ENCODE measurements at regions not wholly inside any gene's neighbourhood (a gene's known extent, or its start where the extent isn't known, plus 50 kb on each side); places are given as distances from the start of the nearest gene placed in this dataset.

DNA sequence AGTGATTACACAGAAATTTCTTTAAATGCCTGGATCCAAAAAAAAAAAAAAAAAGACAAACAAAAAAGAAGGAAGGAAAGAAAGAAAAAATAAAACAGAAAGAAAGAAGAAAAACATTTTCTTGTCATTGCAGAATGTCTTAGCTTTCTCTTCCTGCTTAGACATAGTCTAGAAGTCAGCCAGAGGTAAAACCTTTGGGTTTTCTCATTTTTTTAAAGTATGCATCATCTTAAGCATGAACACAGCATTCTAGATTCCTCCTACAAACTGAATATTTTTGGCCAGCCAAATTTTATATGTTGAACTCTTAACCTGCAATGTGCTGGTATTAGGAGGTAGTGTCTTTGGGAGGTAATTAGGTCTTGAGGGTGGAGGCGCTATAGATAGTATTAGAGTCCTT, 243.9 kb downstream of the TRIB2 start:
- H3K27me3 Mint-ChIP-seq (ENCODE audit: low read depth), result peaks cover 12% of the 10 kb centered on the region
- ChIA-PET POLR2A (no interaction called here), CTCF (interaction anchor here (1.0 kb wide), 1 partner anchor 244 kb away, joined by 3 read pairs; the partner anchor contains the start of gene TRIB2)
- H3K4me3 Mint-ChIP-seq, result no peak overlapping the region
- H3K9me3 Mint-ChIP-seq (ENCODE audit: insufficient read depth), result peaks cover 25% of the 10 kb centered on the region
- ATAC-seq (no peak), DNase-seq (no peak)
- H3K27ac Mint-ChIP-seq, result no peak overlapping the region
- peaks cover 27% of the 10 kb centered on the region for H3K36me3 Mint-ChIP-seq (ENCODE audit: low read depth)
- peaks cover 29% of the 10 kb centered on the region for H3K4me1 Mint-ChIP-seq (ENCODE audit: low read depth)

DNA sequence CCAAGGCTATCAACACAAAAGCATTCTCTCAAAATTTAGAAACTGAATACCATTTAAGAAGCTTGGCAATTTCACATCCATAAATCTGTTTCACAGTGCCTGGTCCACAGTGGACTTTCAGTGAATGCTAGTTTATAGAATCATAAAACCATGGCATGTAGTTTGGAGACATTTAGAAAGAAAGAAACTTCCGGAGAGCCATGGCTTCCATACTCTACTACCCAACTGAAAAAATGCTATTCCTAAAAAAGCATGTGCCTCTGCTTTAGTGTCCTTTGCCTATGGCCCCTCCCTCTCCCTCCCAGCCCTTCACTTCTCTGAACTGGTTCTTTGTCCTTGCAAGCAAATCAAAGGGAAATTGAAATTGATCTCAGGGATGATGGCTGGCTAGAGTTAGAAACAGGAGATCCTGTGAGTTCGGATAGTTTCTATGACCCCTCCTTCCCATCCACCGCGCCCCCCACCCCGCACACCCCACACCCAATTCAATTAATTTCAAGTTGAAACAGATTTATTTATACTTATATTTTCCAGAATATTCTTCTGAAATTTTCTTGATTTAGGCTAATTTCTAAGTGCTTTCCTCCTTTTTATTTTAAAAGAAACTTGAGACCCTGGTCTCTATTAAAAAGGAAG, 248.3 kb downstream of the TRIB2 start:
- no peak overlapping the region for H3K4me3 Mint-ChIP-seq
- H3K27ac Mint-ChIP-seq, result peak overlapping the region; percentile 84
- POLR2A ChIA-PET, result no interaction called here

DNA sequence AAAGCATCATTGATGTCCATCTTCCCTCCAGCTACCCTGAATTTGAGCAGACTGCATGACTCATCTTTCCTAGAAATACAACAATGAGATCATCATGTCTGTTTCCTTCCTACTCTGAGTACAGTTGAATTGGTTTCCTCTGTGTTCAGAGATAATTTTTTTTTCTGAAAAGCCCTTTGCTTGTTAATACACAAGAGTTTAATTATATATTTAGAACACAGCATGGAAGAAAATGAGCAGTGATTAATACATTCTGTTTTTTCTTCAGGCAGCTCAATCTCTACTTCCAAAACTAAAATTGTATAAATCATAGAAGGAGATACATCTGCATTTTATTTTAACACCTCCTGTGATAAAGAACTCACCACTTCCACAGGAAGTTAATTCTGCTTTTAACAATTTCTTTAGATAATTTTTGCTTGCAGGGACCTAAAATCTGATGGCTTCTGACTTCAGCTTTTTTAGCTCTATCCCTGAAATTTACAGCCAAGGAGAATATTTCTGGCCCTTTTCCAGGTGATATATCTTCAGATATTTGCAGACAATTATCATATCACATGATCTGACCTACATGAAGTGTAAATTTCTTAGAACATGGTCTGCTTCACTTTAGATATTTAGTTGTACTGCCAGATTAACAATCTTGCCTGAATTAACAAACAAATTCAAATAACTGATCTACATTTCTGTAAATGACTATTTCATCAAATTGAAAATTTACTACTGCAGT, 249.0 kb downstream of the TRIB2 start:
- H3K4me1 Mint-ChIP-seq (ENCODE audit: low read depth), result peaks cover 54% of the 10 kb centered on the region
- peaks cover 20% of the 10 kb centered on the region for H3K9me3 Mint-ChIP-seq (ENCODE audit: insufficient read depth)
- ChIA-PET POLR2A (no interaction called here), CTCF (interaction anchor here (1.1 to 1.6 kb wide), 3 partner anchors 16 to 248 kb away, joined by 3 to 4 read pairs (median 3); no protein-coding TSS in a partner anchor)
- ATAC-seq, result peak; percentile 97
- peak overlapping the region; percentile 68 for H3K27ac Mint-ChIP-seq
- peak overlapping the region; percentile 58 for H3K4me3 Mint-ChIP-seq
- peaks cover 38% of the 10 kb centered on the region for H3K36me3 Mint-ChIP-seq (ENCODE audit: low read depth)
- DNase-seq, result no peak
- H3K27me3 Mint-ChIP-seq (ENCODE audit: low read depth), result peaks cover 7% of the 10 kb centered on the region

More for the DNA sequence above, 248.3 kb downstream of the TRIB2 start:
- peaks cover 42% of the 10 kb centered on the region for H3K36me3 Mint-ChIP-seq (ENCODE audit: low read depth)
- peaks cover 20% of the 10 kb centered on the region for H3K9me3 Mint-ChIP-seq (ENCODE audit: insufficient read depth)
- CTCF ChIA-PET, result interaction anchor here (1.1 to 1.6 kb wide), 3 partner anchors 15 to 247 kb away, joined by 3 to 4 read pairs (median 3); no protein-coding TSS in a partner anchor
- ATAC-seq (peak; percentile 42), DNase-seq (no peak)
- peaks cover 54% of the 10 kb centered on the region for H3K4me1 Mint-ChIP-seq (ENCODE audit: low read depth)
- H3K27me3 Mint-ChIP-seq (ENCODE audit: low read depth), result peaks cover 7% of the 10 kb centered on the region

DNA sequence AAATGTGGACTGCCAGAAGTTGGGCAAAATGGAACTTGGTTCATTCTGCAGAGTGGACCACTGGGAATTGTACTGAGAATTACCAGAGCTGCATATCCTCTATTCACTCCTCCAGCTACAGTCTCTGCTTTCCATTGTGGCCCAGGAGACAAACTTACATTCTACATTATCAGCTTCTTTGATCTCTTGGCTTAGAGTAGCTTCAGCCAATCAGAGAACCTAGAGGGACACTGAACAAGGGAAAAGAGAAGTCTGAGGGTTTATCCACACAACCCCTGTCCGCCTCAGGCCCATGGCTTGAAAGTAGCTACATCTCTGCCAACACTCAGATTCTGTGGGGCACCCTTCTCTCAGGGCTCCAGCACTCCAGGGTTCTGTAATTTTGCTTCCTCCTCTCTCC, 251.1 kb downstream of the TRIB2 start:
- H3K4me3 Mint-ChIP-seq, result no peak overlapping the region
- H3K27me3 Mint-ChIP-seq (ENCODE audit: low read depth), result peaks cover 8% of the 10 kb centered on the region
- H3K4me1 Mint-ChIP-seq (ENCODE audit: low read depth), result peaks cover 44% of the 10 kb centered on the region
- H3K27ac Mint-ChIP-seq, result no peak overlapping the region
- no peak for DNase-seq
- POLR2A ChIA-PET, result interaction anchor here (0.7 kb wide), 1 partner anchor 40 kb away, joined by 3 read pairs; no protein-coding TSS in a partner anchor
- H3K36me3 Mint-ChIP-seq (ENCODE audit: low read depth), result peaks cover 37% of the 10 kb centered on the region
- no peak for ATAC-seq
- H3K9me3 Mint-ChIP-seq (ENCODE audit: insufficient read depth), result peaks cover 13% of the 10 kb centered on the region
- CTCF ChIA-PET, result interaction anchor here (1.6 to 2.4 kb wide), 3 partner anchors 19 to 252 kb away, joined by 4 to 10 read pairs (median 6); partner anchors contain the start of gene TRIB2

GRCh38 chr2:12968399-12968798, 251.7 kb downstream of the TRIB2 start:
- no peak for DNase-seq
- H3K27me3 Mint-ChIP-seq (ENCODE audit: low read depth), result peaks cover 8% of the 10 kb centered on the region
- CTCF ChIA-PET, result interaction anchor here (2.4 kb wide), 1 partner anchor 252 kb away, joined by 6 read pairs; the partner anchor contains the start of gene TRIB2
- H3K4me3 Mint-ChIP-seq, result no peak overlapping the region
- ATAC-seq, result no peak
- H3K4me1 Mint-ChIP-seq (ENCODE audit: low read depth), result peaks cover 39% of the 10 kb centered on the region
- peaks cover 7% of the 10 kb centered on the region for H3K9me3 Mint-ChIP-seq (ENCODE audit: insufficient read depth)
- H3K36me3 Mint-ChIP-seq (ENCODE audit: low read depth), result peaks cover 34% of the 10 kb centered on the region
- POLR2A ChIA-PET, result no interaction called here
- no peak overlapping the region for H3K27ac Mint-ChIP-seq

DNA sequence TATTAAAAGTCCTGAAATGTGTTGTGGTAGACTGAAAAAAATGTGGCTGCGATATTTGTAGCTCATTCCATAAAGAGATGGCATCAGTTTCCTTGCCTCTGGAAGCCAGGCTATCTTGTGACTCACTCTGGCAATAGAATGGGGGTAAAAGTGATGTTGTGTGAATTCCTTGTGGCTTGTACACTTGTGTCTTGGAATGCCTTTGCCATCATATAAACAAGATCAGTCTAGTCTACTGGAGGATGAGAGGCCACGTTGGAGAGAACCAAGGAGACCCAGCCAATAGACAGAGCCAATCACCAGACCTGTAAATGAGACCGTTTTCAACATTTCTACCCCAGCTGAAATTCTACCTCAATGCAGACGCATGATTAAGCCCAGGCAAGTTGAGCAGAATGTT, 254.1 kb downstream of the TRIB2 start:
- POLR2A ChIA-PET, result no interaction called here
- CTCF ChIA-PET, result interaction anchor here (1.6 kb wide), 1 partner anchor 36 kb away, joined by 8 read pairs; no protein-coding TSS in a partner anchor
- DNase-seq, result no peak
- no peak for ATAC-seq
- no peaks in the 10 kb centered on the region for H3K9me3 Mint-ChIP-seq (ENCODE audit: insufficient read depth)
- H3K4me1 Mint-ChIP-seq (ENCODE audit: low read depth), result peaks cover 23% of the 10 kb centered on the region
- H3K27me3 Mint-ChIP-seq (ENCODE audit: low read depth), result peaks cover 17% of the 10 kb centered on the region
- no peak overlapping the region for H3K27ac Mint-ChIP-seq
- peaks cover 28% of the 10 kb centered on the region for H3K36me3 Mint-ChIP-seq (ENCODE audit: low read depth)
- H3K4me3 Mint-ChIP-seq, result no peak overlapping the region

- peaks cover 14% of the 10 kb centered on the region for H3K4me1 Mint-ChIP-seq (ENCODE audit: low read depth)
- no peak overlapping the region for H3K27ac Mint-ChIP-seq
- H3K36me3 Mint-ChIP-seq (ENCODE audit: low read depth), result peaks cover 27% of the 10 kb centered on the region
- peaks cover 19% of the 10 kb centered on the region for H3K27me3 Mint-ChIP-seq (ENCODE audit: low read depth)
- ChIA-PET POLR2A (no interaction called here), CTCF (no interaction called here)
- DNase-seq (no peak), ATAC-seq (no peak)
- H3K4me3 Mint-ChIP-seq, result no peak overlapping the region
- no peaks in the 10 kb centered on the region for H3K9me3 Mint-ChIP-seq (ENCODE audit: insufficient read depth)
Observed at GRCh38 chr2:12971581-12972365, 255.0 kb downstream of the TRIB2 start.

- Mint-ChIP-seq H3K36me3 (ENCODE audit: low read depth) (peaks cover 4% of the 10 kb centered on the region), H3K27me3 (ENCODE audit: low read depth) (peaks cover 27% of the 10 kb centered on the region), H3K4me1 (ENCODE audit: low read depth) (no peaks in the 10 kb centered on the region), H3K4me3 (no peak overlapping the region), H3K9me3 (ENCODE audit: insufficient read depth) (no peaks in the 10 kb centered on the region), H3K27ac (no peak overlapping the region)
- CTCF ChIA-PET, result no interaction called here
- DNase-seq (no peak), ATAC-seq (no peak)
- POLR2A ChIA-PET, result no interaction called here
Observed at GRCh38 chr2:12978066-12978835, 261.5 kb downstream of the TRIB2 start.

- no peak overlapping the region for H3K27ac Mint-ChIP-seq
- H3K36me3 Mint-ChIP-seq (ENCODE audit: low read depth), result peaks cover under 1% of the 10 kb centered on the region
- peaks cover 24% of the 10 kb centered on the region for H3K27me3 Mint-ChIP-seq (ENCODE audit: low read depth)
- H3K9me3 Mint-ChIP-seq (ENCODE audit: insufficient read depth), result no peaks in the 10 kb centered on the region
- DNase-seq, result no peak
- no peak overlapping the region for H3K4me3 Mint-ChIP-seq
- H3K4me1 Mint-ChIP-seq (ENCODE audit: low read depth), result no peaks in the 10 kb centered on the region
- POLR2A ChIA-PET, result no interaction called here
- no peak for ATAC-seq
- CTCF ChIA-PET, result no interaction called here
Observed at GRCh38 chr2:12979066-12979465, 262.3 kb downstream of the TRIB2 start.

- H3K4me3 Mint-ChIP-seq, result no peak overlapping the region
- no peaks in the 10 kb centered on the region for H3K4me1 Mint-ChIP-seq (ENCODE audit: low read depth)
- ChIA-PET POLR2A (no interaction called here), CTCF (no interaction called here)
- DNase-seq, result no peak
- no peaks in the 10 kb centered on the region for H3K36me3 Mint-ChIP-seq (ENCODE audit: low read depth)
- ATAC-seq, result no peak
- no peak overlapping the region for H3K27ac Mint-ChIP-seq
- no peaks in the 10 kb centered on the region for H3K9me3 Mint-ChIP-seq (ENCODE audit: insufficient read depth)
- peaks cover 25% of the 10 kb centered on the region for H3K27me3 Mint-ChIP-seq (ENCODE audit: low read depth)
Observed at GRCh38 chr2:12980817-12981216, 264.1 kb downstream of the TRIB2 start.

- no peak overlapping the region for H3K27ac Mint-ChIP-seq
- ChIA-PET CTCF (no interaction called here), POLR2A (no interaction called here)
- no peak overlapping the region for H3K4me3 Mint-ChIP-seq
- no peaks in the 10 kb centered on the region for H3K36me3 Mint-ChIP-seq (ENCODE audit: low read depth)
- no peak for ATAC-seq
- no peak for DNase-seq
- H3K27me3 Mint-ChIP-seq (ENCODE audit: low read depth), result peaks cover 20% of the 10 kb centered on the region
- H3K9me3 Mint-ChIP-seq (ENCODE audit: insufficient read depth), result no peaks in the 10 kb centered on the region
- peaks cover 2% of the 10 kb centered on the region for H3K4me1 Mint-ChIP-seq (ENCODE audit: low read depth)
Observed at GRCh38 chr2:12982149-12982584, 265.4 kb downstream of the TRIB2 start.

Data from activated CD8-positive, alpha-beta T cell treated with anti-CD3 and anti-CD28 coated beads, Interleukin-2, amount 10 ng/mL, durations not matched to agents 7 days and 5 days (primary cell).